Stimulated activated CD4-positive, alpha-beta T cell treated with anti-CD3 and anti-CD28 coated beads, Interleukin-2, amount 100 ng/mL, for 4 hours (primary cell): ENCODE measurements at regions not wholly inside any gene's neighbourhood (a gene's known extent, or its start where the extent isn't known, plus 50 kb on each side); places are given as distances from the start of the nearest gene placed in this dataset.

Source experiments
- DNase-seq: peaks from one replicate; pipeline ENCODE4 v3.0.0-alpha.2; 2020; ENCODE audit warnings: low read depth

DNA sequence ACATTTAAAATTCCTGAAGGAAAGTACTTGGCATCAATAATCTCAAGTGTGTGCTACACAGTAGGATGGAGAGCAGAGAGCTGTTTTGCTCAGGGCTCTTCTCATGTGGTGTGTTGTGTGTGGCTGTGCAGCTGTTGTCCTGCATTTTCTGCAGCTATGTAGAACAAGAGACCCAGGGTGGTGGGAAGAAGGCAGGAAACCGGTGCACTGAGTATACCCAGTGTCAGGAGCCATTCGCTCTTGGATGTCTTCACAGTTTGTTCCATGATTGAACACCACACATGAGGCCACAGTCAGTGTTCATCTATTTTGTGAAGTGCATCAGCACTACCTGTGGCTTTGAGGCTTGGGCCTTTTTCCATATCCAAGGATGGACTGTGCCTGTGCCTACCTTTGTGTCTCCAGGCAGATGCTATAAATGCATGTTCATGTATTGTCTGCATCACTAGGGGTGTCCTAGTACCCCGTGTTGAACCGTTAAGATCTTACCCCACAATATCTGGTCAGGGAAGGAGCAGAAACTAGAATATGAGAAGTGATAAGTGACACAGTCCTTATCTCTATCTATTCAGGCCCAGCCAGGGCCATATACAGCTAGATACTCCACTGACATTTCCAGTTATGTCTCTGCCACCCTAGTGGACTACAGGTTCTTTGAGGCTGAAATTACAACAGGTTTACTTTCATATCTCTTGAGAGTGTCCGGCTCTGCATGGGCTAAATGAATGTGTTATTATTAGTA lies 194.3 kb downstream of the NR2F2 start:
- no peak for DNase-seq

DNA sequence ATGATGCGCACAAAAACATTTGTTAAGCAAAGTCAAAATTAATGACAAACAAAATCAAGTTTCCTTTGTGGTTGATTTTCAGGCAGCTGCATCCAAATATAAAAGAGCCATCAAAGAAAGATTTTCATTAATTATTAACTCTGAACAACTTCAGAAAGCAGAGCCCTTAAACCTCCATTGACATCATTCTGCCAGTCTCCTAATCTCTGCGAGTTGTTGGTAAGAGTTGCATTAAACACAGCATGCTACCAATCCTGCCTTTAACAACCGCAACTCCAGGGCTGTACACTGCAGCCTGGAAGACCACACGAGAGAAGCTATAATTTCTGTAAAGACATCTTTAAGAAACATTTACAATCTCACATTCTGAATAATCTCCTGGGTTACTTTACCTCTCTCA lies 204.6 kb downstream of the NR2F2 start:
- DNase-seq: no peak

DNA sequence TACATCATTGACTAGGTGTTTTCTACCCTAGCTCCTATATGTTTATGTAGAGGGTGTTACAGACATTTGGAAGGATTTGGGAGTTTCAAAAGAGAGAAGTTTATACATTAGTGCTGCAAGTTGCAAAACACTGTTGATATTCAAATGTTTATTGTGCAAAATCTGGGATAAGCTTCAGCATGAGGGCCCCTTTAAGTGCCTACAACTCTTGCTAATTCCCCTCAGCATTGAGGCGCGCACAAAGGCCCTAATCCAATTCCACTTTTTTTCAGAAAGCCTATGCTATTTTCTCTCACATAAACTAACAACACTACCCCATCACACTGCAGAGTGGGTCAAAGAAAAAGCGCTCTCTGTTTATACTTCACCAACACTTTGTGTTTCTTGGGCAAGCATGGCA lies 208.0 kb downstream of the NR2F2 start:
- DNase-seq: no peak

DNA sequence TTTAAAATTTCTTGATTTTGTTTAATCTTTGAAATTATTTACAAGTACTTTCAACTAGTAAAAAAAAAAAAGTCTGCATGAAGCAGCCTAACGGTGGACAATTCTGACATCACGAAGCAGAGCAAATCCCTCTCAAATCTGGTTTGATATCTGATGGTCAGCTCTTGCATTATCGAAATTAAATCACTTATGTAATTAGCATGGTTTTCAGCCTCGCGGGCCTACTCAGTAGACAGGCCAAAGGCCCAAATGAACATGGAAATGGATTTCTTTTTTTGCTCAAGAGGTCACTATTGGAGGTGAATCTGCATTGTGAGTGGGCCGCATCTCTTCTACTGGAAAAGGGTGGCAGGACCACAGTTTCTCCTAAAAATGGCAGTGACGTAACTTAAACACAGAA lies 209.8 kb downstream of the NR2F2 start:
- DNase-seq: no peak

DNA sequence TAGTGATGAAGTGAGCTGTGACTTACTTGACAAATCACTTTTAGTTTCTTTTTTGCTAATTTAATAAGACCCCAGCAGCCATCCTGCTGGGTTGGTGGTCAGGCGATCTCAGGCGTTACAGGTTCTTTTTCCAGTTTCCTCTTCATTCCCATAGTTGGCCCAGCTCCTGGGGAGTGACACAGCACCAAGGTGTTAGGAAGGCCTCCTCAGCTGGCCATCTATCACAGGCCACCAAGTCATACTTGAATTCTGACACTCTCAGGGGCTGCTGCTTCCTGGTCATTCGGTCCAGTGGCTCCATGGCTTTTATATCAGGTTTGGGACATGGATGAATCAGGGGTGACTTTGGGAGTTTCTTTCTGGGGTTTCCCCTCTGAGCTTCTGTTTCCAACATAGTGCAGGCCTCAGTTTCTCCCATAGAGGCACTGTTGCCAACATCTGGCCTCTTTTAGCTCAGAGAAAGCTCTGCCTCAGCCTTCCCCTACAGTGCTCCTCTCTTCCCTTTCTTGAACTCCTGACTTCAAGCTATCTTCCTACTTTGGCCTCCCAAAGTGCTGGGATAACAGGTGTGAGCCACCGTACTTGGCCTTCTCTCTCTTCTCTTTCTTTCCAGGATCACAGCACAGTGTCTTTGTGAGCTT lies 211.8 kb downstream of the NR2F2 start:
- no peak for DNase-seq

DNA sequence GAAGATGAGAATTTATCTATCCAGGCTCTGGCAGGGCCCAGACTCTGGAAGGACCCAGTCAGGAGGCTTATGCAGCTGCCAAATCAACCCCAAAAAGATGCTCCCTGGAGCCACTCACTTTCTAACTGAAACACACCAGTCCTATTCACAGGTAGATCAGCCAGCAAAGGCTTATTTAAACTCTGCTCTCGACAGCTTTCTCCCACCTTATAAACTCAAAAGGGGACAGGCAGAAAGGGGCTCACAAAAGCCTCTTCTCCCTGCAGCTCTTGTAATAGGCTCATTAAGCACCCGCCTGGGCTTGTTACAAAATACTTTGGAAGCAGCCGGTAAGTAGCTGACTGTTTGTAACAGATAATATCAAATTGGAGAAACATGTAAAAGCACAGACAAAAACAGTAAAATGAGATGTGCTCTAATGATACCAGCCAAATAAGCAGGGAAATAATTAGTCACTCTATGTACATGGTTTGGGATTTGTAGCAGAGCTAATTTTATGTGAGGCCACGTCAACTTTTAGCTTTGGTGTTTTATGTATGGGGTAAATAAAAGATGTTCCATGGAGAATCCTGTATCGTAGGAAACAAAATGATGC lies 213.8 kb downstream of the NR2F2 start:
- DNase-seq: no peak

DNA sequence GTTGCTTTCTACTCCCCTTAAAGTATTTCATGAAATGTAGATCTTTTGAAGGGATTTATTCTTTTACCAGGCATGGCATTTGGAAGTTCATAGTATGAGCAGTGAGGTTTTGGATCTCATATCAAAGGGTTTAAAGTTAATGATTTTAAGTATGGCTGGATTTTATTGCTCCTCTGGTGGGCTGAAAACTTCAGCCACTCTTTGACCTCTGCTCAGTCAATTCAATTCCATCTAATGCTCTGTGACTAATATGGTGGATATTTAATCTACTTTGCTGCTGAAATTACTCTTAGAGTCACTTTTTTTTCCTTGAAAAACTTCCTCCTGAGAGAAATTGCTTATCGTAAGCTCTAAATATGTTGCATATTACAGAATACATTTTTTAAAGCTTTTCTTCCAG lies 218.6 kb downstream of the NR2F2 start:
- DNase-seq: no peak

DNA sequence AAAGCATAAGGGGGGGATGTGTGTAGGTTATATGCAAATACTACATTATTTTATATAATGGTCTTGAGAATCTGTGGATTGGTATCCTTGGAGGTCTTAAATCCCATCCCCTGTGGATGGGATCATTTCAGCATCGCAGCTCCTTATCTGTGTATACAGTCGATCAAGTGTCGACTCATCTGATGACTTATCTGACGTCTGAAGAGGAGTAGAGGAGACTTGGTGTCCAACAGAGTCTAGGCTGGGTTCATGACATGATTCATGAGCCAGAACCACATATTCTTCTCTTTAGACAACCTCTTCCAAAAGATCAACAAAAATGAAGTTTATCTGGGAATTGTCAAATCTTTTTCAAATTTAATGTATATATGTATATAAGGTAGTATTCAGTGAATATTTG lies 220.7 kb downstream of the NR2F2 start:
- DNase-seq: no peak

DNA sequence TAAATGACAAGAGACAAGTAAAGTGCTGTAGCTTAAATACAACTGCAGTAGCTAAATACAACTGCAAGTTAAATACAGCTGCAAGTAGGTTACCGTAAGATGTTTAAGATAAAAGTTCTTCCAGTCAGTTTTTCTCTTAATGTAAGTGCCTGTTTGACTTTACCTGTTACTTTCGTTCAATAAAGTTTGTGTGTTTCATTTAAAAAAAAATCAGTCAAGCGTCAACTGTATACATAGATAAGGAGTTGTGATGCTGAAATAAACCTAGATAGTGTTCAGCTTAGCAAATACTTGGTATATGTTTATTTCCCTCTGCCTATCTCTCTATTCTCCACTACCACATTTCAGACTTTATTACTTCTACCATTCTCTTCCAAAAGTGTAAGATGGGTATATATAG lies 221.2 kb downstream of the NR2F2 start:
- DNase-seq: no peak

DNA sequence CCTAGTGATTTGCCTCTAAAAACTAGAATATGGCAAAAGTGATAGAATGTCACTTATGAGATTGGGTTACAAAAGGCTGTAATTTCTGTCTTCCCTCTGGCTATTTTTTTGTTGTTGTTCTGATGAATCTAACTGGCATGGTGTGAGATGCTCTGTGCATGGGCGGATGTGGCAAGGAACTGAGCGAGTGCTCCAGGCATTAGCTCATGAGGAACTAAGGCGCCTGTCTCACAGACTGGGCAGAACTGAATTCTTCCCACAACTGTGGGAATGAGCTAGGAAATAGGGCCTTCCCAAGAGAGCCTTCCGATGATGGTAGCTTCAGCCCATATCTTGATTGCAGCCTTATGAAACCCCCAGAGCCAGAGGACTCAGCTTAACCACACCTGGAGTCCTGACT lies 222.5 kb downstream of the NR2F2 start:
- no peak for DNase-seq

DNA sequence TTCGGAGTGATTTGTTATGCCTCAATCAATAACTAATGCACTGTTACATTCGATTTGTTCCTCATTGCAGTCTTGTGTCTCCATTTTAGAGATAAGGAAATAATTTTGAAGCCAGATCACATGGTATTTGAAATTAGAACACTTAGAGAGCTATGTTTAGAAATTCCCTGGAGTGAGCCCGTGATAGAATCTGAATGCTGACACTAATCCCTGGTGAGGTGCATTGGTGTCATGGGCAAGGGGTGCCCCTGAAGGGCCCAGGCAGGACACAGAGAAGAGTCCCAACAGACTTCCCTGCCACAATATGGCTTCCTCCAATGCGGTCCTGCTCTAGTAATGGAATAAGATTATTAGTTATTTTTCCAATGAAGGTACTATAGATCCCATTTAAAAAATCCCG lies 223.0 kb downstream of the NR2F2 start:
- DNase-seq: no peak

DNA sequence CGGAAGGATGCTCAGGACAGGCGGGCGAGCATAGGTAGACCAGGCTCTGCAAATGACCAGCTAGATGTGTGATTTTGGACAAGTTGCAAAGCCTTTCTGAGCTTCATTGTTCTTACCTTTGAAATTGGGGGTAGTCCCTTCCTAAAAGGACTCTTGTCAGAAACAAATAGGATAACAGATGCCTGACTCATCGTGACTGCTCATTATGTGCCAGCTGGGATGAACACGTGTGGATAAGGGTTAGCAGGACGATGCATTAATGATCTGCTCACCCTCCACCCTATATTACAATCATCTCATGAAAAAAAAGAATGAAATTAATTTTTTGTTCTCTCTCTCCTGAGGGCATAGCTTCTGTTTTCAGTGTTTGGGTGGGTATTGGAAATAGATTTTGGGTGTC lies 223.4 kb downstream of the NR2F2 start:
- no peak for DNase-seq

DNA sequence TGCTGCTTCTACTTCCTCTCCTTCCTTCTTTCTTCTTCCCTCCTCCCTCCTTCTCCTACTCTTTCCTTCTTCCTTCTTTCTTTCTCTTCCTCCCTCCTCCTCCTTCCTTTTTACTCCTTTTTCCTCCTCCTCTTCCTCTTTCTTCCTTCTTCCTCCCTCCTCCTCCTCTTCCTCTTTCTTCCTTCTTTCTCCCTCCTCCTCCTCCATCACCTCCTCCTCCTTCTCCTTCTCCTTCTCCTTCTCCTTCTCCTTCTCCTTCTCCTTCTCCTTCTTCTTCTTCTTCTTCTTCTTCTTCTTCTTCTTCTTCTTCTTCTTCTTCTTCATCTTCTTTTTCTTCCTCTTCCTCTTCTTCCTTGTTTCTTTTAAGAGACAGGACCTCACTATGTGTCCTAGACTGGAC lies 224.0 kb downstream of the NR2F2 start:
- DNase-seq: no peak

DNA sequence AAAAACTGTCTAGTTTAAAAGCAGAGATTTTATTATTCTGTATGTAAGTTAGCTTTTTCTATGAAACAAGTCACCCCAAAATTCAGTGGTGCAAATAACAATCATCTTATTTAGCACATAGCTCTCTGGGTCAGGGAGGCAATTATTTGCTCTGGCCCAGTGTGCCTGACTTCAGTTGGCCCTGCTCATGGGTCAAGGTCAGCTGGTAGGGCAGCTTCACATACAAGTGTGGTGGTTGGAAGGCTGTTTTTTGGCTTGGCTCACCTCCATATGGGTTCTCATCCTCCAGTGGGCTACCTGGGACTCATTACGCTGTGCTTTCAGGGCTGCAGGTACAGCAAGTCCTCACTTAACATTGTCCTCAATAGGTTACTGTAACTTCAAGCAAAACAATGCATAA lies 228.6 kb downstream of the NR2F2 start:
- no peak for DNase-seq

DNA sequence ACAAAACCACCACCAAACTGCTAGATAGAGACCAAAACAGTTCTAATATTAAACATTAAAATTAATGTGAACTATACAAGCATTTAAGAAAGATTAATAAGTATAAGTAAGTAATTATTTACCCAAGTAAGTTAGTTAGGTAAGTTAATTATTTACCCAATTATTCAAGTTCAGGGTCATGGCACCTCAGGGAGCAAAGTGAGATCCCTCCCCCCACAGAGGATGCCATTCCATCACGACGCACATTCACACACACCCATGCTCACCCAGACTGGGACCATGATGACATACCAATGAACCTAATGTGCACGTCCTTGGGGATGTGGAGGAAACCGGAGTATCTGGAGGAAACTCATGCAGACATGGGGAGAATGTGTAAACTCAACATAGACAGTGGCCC lies 229.1 kb downstream of the NR2F2 start:
- DNase-seq: no peak

DNA sequence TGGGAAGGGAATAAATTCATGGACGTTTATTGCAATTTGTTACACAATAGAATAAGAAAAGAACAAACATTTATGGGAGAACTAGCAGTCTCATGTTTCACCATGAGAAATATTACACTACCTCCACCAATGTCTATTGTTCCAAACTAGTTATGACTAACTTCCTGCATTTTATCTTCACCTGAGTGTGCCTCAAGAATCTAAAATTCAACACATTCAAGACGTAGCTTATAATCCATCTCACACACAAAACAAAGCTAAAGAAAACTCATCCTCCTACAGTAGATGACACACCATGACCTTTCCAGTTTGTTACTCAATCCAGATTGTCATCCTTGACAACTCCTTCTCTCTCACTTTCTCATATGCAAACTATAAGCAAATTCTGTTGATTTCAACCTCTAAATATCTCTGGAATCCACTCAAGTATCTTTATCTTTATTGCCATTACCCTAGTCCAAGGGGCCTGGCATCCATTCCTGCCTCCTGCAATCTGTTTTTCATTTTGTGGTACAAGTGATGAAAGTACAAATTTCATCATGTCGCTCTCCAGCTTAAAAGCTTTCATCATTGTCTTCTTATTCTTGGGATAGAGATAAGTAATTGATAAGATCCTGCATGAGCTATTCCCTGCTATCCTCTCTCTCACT lies 229.9 kb downstream of the NR2F2 start:
- no peak for DNase-seq

DNA sequence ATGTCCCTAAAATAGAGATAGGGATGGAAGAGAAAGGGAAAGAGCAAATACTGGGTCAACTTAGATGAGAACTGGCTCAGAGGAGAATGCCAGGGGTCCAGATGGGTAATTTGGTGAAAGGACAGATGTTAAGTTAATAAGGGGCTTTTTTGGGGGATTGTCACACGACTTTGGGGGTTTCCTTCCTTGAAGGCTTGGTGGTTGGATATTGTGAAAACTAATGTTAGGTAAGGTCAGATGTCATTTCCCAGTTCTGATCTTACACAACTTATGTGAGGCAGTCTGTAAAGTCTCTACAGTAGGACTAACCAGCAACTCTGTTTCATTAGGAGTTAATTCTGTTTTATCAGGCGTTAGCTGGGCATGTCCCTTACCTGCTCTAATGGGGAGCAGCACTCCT lies 231.1 kb downstream of the NR2F2 start:
- no peak for DNase-seq

DNA sequence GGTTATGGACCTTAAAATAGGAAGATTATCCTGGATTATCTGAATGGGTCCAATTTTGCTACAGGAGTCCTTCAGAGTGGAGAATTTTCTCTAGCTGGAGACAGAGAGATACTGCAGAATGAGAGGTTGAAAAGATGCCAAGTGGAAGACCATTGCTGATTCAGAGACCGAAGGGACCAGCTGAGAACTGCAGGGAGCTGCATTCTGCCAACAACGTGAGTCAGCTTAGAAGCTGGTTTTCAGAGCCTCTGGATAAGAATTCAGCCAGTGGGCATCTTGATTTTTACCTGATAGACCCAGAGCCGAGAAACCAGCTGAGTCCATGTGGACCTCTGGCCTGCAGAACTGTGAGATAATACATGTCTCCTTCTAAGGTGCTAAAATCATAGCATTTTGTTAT lies 234.0 kb downstream of the NR2F2 start:
- DNase-seq: no peak

DNA sequence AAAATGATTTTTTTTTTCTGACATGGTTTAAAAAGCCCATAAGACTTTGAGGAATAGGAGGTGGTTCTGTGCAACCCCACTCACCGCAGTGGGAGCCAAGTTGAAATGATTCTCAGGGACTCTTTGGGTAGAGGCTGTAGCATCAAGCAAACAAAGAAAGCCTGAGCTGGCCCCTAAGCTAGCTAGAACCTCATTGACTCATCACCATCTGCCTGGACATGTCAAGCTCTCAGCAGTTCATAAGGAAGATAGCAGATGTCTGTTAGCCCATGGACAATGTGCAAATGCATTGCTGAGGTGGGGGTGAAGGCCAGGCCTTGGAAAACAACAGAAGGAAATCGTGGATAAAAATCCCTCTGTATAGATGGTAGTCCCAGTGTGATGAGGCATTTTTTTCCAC lies 234.8 kb downstream of the NR2F2 start:
- DNase-seq: no peak

DNA sequence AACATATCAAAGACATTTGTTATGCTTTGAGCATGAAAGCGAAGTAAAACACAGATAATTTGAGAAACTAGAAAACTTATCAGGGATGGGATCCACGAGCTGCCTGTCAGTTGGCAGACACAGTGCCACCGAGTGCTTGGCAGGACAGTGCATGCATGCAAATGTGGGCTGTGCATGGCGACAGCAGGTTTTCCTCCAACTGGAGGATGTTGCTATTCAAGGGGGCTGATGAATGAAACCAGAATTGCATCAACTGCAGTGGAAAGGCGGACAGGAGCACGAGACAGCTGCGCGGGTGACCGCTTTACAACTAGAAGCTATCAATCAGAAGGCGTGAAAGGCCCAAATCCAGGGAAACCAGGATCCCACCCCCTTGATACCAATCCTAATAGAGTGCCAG lies 244.3 kb downstream of the NR2F2 start:
- DNase-seq: no peak

DNA sequence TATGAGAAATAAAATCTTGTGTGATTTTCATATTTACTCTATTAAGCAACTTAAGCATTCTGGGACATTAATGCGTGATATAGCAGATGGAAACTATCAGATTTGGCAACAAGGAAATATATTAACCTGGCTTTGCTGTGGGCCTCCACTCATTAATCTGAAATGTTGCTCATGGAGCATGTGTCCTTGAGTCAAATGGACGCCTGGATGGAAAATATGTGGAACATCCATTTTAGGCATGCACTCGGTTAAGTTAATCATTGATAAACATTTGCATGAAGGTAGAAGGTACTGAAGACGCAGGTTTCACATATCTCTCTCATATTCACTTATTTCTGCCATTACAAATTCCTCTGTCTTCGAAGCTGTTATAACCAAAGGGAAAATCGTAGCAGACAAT lies 246.1 kb downstream of the NR2F2 start:
- DNase-seq: no peak

DNA sequence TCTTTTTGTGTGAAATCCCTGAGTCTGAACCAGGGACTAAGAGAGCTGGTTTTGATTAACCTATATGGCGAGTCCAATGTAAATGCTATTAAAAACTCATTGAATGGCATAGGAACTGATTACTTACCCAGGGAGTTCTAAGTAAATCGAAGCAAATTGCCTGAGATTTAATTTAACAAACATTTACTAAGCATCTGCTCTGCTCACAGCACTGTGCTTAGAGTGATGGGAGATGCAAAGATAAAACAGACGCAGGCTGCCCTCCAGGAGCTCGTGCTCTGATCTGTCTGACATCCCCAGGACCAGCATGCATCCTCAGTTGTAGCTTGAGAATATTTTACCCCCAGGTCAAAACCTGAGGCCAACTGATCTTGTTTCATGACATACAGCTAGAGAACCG lies 247.9 kb downstream of the NR2F2 start:
- DNase-seq: no peak

DNA sequence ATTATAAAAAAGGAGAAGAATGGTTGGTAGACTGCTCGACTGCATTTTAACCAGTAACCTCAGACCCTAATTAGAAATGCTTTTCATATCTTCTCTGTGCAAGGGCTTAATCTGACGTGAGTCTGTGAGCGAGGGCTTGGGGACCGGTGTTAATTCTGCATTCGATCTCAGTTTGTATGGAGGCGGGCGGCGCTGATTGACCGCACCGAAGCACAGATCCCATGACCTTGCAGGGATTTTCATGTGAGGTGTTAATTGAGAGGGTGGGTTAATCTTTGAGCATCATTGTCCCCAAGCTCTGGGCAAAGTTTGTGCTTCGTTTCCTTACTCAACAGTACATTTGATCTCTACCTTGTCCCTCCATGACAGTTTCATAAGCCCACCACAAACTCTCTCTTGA lies 250.9 kb downstream of the NR2F2 start:
- no peak for DNase-seq
